ENCODE measurements at regions not wholly inside any gene's neighbourhood (a gene's known extent, or its start where the extent isn't known, plus 50 kb on each side); places are given as distances from the start of the nearest gene placed in this dataset.

DNA sequence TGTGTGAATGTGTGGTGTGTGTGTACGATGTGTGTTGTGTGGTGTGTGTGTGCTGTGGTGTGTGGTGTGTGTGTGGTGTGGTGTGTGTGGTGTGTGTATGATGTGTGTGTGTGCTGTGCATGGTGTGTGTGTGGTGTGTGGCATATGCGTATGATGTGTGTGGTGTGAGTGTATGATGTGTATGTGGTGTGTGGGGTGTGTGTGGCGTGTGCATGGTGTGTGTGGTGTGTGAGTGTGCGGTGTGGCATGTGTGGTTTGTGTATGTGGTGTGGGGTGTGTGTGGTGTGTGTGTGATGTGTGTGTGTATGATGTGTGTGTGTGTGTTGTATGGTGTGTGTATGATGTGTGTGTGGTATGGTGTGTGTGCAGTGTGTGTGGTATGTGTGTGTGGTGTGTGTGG is 50.5 kb upstream of the MPHOSPH6 start:
- TF ChIP-seq POLR2AphosphoS5 (IDR thresholded peaks at IDR 0.05) = no peak
- TF ChIP-seq, protein P1, sequence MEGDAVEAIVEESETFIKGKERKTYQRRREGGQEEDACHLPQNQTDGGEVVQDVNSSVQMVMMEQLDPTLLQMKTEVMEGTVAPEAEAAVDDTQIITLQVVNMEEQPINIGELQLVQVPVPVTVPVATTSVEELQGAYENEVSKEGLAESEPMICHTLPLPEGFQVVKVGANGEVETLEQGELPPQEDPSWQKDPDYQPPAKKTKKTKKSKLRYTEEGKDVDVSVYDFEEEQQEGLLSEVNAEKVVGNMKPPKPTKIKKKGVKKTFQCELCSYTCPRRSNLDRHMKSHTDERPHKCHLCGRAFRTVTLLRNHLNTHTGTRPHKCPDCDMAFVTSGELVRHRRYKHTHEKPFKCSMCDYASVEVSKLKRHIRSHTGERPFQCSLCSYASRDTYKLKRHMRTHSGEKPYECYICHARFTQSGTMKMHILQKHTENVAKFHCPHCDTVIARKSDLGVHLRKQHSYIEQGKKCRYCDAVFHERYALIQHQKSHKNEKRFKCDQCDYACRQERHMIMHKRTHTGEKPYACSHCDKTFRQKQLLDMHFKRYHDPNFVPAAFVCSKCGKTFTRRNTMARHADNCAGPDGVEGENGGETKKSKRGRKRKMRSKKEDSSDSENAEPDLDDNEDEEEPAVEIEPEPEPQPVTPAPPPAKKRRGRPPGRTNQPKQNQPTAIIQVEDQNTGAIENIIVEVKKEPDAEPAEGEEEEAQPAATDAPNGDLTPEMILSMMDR (IDR thresholded peaks at IDR 0.05 in 8 of 11, conservative IDR thresholded peaks at IDR 0.05 in 3 of 11) = no peak
